Glutamatergic neuron (in vitro differentiated cells): ENCODE measurements at regions not wholly inside any gene's neighbourhood (a gene's known extent, or its start where the extent isn't known, plus 50 kb on each side); places are given as distances from the start of the nearest gene placed in this dataset.

Experiments
- DNase-seq: peaks from one replicate; pipeline ENCODE4 v3.0.0; 2022
- H3K27ac Mint-ChIP-seq: one replicate; pipeline ENCODE4 v1.8.0; 2020; ENCODE audit warnings: mild to moderate bottlenecking, mixed read lengths, inconsistent platforms; ENCODE audit not compliant: unreplicated experiment
- H3K27me3 Mint-ChIP-seq: one replicate; pipeline ENCODE4 v1.8.0; 2020; ENCODE audit warnings: mild to moderate bottlenecking, moderate library complexity, mixed read lengths, inconsistent platforms; ENCODE audit not compliant: unreplicated experiment
- H3K36me3 Mint-ChIP-seq: one replicate; pipeline ENCODE4 v1.8.0; 2020; ENCODE audit warnings: mild to moderate bottlenecking, mixed read lengths, inconsistent platforms; ENCODE audit not compliant: unreplicated experiment
- H3K4me1 Mint-ChIP-seq: one replicate; pipeline ENCODE4 v1.8.0; 2020; ENCODE audit warnings: mild to moderate bottlenecking, low read depth, mixed read lengths, inconsistent platforms; ENCODE audit not compliant: unreplicated experiment
- H3K4me3 Mint-ChIP-seq: one replicate; pipeline ENCODE4 v1.8.0; 2020; ENCODE audit warnings: mild to moderate bottlenecking, mixed read lengths, inconsistent platforms; ENCODE audit not compliant: unreplicated experiment
- H3K9me3 Mint-ChIP-seq: one replicate; pipeline ENCODE4 v1.8.0; 2020; ENCODE audit warnings: mild to moderate bottlenecking, moderate library complexity, mixed read lengths, inconsistent platforms; ENCODE audit not compliant: unreplicated experiment
- TF ChIP-seq, protein P1 (sequence below): fragments of 200-600 bp; sonication (generic); IDR thresholded peaks from one replicate; pipeline ENCODE4 v1.5.0; 2021; ENCODE audit not compliant: partially characterized antibody, unreplicated experiment

DNA sequence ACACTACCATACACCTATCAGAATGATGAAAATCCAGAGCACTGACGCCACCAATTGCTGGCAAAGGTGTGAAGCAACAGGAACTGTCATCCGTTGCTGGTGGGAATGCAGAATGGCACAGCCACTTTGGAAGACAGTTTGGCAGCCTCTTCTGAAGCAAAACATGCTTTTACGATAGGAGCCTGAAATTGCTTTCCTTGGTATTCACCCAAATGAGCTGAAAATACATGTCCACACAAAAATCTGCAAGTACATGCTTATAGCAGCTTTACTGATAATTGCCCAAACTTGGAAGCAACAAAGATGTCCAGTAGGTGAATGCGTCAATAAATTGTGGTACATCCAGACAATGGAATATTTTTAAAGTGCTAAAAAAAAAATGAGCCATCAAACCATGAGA, 322.8 kb upstream of the FAT1 start:
- Mint-ChIP-seq H3K4me3 (no peak overlapping the region), H3K27me3 (no peaks in the 10 kb centered on the region), H3K36me3 (no peaks in the 10 kb centered on the region), H3K27ac (no peak overlapping the region), H3K4me1 (no peaks in the 10 kb centered on the region), H3K9me3 (peaks cover 2% of the 10 kb centered on the region)
- TF ChIP-seq, protein P1, sequence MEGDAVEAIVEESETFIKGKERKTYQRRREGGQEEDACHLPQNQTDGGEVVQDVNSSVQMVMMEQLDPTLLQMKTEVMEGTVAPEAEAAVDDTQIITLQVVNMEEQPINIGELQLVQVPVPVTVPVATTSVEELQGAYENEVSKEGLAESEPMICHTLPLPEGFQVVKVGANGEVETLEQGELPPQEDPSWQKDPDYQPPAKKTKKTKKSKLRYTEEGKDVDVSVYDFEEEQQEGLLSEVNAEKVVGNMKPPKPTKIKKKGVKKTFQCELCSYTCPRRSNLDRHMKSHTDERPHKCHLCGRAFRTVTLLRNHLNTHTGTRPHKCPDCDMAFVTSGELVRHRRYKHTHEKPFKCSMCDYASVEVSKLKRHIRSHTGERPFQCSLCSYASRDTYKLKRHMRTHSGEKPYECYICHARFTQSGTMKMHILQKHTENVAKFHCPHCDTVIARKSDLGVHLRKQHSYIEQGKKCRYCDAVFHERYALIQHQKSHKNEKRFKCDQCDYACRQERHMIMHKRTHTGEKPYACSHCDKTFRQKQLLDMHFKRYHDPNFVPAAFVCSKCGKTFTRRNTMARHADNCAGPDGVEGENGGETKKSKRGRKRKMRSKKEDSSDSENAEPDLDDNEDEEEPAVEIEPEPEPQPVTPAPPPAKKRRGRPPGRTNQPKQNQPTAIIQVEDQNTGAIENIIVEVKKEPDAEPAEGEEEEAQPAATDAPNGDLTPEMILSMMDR = no peak
- no peak for DNase-seq

- TF ChIP-seq, protein P1 = no peak
- H3K27ac Mint-ChIP-seq = no peak overlapping the region
- H3K9me3 Mint-ChIP-seq = no peaks in the 10 kb centered on the region
- H3K4me3 Mint-ChIP-seq = no peak overlapping the region
- peaks cover 4% of the 10 kb centered on the region for H3K4me1 Mint-ChIP-seq
- no peak for DNase-seq
- H3K36me3 Mint-ChIP-seq = no peaks in the 10 kb centered on the region
- H3K27me3 Mint-ChIP-seq = peaks cover 3% of the 10 kb centered on the region
These were observed 335.4 kb upstream of the FAT1 start for GRCh38 chr4:187059021-187059420.

DNA sequence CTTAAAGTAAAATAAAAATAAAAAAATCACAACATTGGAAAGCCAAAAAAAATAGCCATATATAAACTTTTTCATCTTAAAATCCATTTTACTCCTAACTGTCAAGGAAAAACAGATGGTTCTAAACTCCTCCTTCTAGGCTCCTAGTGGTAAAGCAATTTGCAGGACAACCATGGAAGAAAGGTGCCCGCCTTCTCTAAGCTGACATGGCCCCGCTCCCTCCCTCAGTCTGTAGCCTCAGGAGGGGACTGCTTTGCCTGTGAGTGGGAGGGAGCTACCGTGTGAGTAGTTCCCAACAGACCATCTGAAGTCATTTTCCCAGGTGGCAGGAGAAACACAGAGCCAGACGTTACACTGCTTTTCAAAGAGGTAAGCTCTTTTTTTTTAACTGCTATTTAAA, 336.2 kb upstream of the FAT1 start:
- TF ChIP-seq, protein P1 = no peak
- Mint-ChIP-seq H3K4me1 (peaks cover 4% of the 10 kb centered on the region), H3K27me3 (peaks cover 3% of the 10 kb centered on the region), H3K27ac (no peak overlapping the region), H3K36me3 (no peaks in the 10 kb centered on the region), H3K4me3 (no peak overlapping the region), H3K9me3 (no peaks in the 10 kb centered on the region)
- DNase-seq = no peak

DNA sequence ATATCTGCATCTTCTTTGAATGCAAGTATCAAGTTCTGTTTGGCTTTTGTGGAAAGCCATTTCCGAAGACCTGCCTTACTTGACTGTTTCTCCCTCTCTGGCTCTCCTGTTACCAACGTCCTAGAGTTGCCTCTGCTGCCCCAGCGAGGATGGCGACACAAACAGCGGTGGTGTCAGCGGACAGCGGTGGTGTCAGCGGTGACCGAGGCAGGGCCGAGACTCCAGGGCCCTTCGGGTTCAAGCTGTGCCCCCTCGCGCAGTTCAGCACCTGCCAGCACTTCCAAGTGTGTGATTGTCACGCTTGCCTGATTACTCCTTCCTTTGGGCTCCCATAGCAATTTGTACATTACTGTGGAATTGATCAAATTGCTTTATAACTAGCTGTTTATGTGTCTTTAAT, 336.9 kb upstream of the FAT1 start:
- no peak overlapping the region for H3K4me3 Mint-ChIP-seq
- peaks cover 4% of the 10 kb centered on the region for H3K4me1 Mint-ChIP-seq
- no peaks in the 10 kb centered on the region for H3K9me3 Mint-ChIP-seq
- no peak for DNase-seq
- TF ChIP-seq, protein P1 = no peak
- H3K36me3 Mint-ChIP-seq = no peaks in the 10 kb centered on the region
- H3K27ac Mint-ChIP-seq = no peak overlapping the region
- H3K27me3 Mint-ChIP-seq = peaks cover 3% of the 10 kb centered on the region

DNA sequence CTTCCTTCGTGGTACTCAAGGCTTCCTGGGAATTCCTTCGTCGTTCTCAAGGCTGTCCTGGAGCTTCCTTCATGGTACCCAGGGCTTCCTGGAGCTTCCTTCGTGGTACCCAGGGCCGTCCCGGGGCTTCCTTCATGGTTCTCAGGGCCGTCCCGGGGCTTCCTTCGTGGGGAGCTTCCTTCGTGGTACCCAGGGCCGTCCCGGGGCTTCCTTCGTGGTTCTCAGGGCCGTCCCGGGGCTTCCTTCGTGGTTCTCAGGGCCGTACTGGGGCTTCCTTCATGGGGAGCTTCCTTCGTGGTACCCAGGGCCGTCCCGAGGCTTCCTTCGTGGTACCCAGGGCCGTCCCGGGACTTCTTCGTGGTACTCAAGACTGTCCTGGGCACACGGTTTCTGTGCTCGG, 339.6 kb upstream of the FAT1 start:
- H3K4me1 Mint-ChIP-seq = peaks cover 4% of the 10 kb centered on the region
- no peaks in the 10 kb centered on the region for H3K36me3 Mint-ChIP-seq
- TF ChIP-seq, protein P1 = no peak
- DNase-seq = no peak
- no peaks in the 10 kb centered on the region for H3K9me3 Mint-ChIP-seq
- H3K27me3 Mint-ChIP-seq = peaks cover 3% of the 10 kb centered on the region
- no peak overlapping the region for H3K27ac Mint-ChIP-seq
- H3K4me3 Mint-ChIP-seq = no peak overlapping the region
